ENCODE measurements at regions not wholly inside any gene's neighbourhood (a gene's known extent, or its start where the extent isn't known, plus 50 kb on each side); places are given as distances from the start of the nearest gene placed in this dataset.

GRCh38 chr2:147711031-147711430 is 133.8 kb upstream of the ACVR2A start:
- Histone ChIP-seq H3K4me3 (no peak overlapping the region), H3K9me3 (no peaks in the 10 kb centered on the region), H3K27ac (no peak overlapping the region)

GRCh38 chr2:147709655-147710054 is 135.2 kb upstream of the ACVR2A start:
- no peak overlapping the region for H3K4me3 ChIP-seq
- no peaks in the 10 kb centered on the region for H3K36me3 ChIP-seq
- H3K4me1 ChIP-seq: no peaks in the 10 kb centered on the region
- H3K27me3 ChIP-seq: no peaks in the 10 kb centered on the region
- no peak overlapping the region for H3K27ac ChIP-seq
- TF ChIP-seq CTCF (IDR thresholded peaks at IDR 0.05): no peak
- TF ChIP-seq POLR2A (IDR thresholded peaks at IDR 0.05): no peak
- DNase-seq: no peak
- no peaks in the 10 kb centered on the region for H3K9me3 ChIP-seq

More at GRCh38 chr2:147711031-147711430, 133.8 kb upstream of the ACVR2A start:
- Histone ChIP-seq H3K27me3 (no peaks in the 10 kb centered on the region), H3K4me1 (no peaks in the 10 kb centered on the region), H3K36me3 (no peaks in the 10 kb centered on the region)
- no peak for DNase-seq
- no peak for TF ChIP-seq POLR2A (IDR thresholded peaks at IDR 0.05)
- TF ChIP-seq CTCF (IDR thresholded peaks at IDR 0.05): peak in 1 of 6 experiments; percentile 6

GRCh38 chr2:147703171-147703570 is 141.7 kb upstream of the ACVR2A start:
- Histone ChIP-seq H3K27ac (no peak overlapping the region), H3K9me3 (no peaks in the 10 kb centered on the region), H3K4me3 (no peak overlapping the region), H3K36me3 (no peaks in the 10 kb centered on the region), H3K27me3 (no peaks in the 10 kb centered on the region), H3K4me1 (no peaks in the 10 kb centered on the region)
- TF ChIP-seq CTCF (IDR thresholded peaks at IDR 0.05) (no peak), POLR2A (IDR thresholded peaks at IDR 0.05) (no peak)
- no peak for DNase-seq

GRCh38 chr2:147698166-147698565 is 146.7 kb upstream of the ACVR2A start:
- Histone ChIP-seq H3K9me3 (no peaks in the 10 kb centered on the region), H3K27ac (no peak overlapping the region), H3K36me3 (no peaks in the 10 kb centered on the region), H3K27me3 (no peaks in the 10 kb centered on the region), H3K4me1 (no peaks in the 10 kb centered on the region), H3K4me3 (no peak overlapping the region)
- no peak for TF ChIP-seq POLR2A (IDR thresholded peaks at IDR 0.05)
- TF ChIP-seq CTCF (IDR thresholded peaks at IDR 0.05): no peak
- no peak for DNase-seq

- H3K36me3 ChIP-seq: no peaks in the 10 kb centered on the region
- H3K27ac ChIP-seq: no peak overlapping the region
- no peaks in the 10 kb centered on the region for H3K27me3 ChIP-seq
- no peak for DNase-seq
- H3K4me3 ChIP-seq: no peak overlapping the region
- no peaks in the 10 kb centered on the region for H3K9me3 ChIP-seq
- H3K4me1 ChIP-seq: no peaks in the 10 kb centered on the region
- no peak for TF ChIP-seq POLR2A (IDR thresholded peaks at IDR 0.05)
- no peak for TF ChIP-seq CTCF (IDR thresholded peaks at IDR 0.05)
These were observed 148.4 kb upstream of the ACVR2A start for GRCh38 chr2:147696426-147696825.

All from Peyer's patch (tissue), 4 donors.